Activated T-cell treated with anti-CD3 and anti-CD28 coated beads, Interleukin-2, amount 50 U/mL, for 24 hours (primary cell): ENCODE measurements at regions not wholly inside any gene's neighbourhood (a gene's known extent, or its start where the extent isn't known, plus 50 kb on each side); places are given as distances from the start of the nearest gene placed in this dataset.
"Not testable (repeated sequence)": the region's sequence is repeated elsewhere in the genome, so short reads cannot be mapped to it uniquely, and the experiment has no call there.

Source experiments
- DNase-seq: peaks from one replicate; pipeline ENCODE4 v3.0.0-alpha.2; 2020
- H3K27ac Mint-ChIP-seq: 2 replicates; pipeline ENCODE4 v1.8.0; 2020; ENCODE audit warnings: mild to moderate bottlenecking, mixed read lengths
- H3K27me3 Mint-ChIP-seq: 2 replicates; pipeline ENCODE4 v1.8.0; 2020; ENCODE audit warnings: mixed read lengths
- H3K36me3 Mint-ChIP-seq: 2 replicates; pipeline ENCODE4 v1.8.0; 2020; ENCODE audit warnings: low read depth, mixed read lengths
- H3K4me1 Mint-ChIP-seq: 2 replicates; pipeline ENCODE4 v1.8.0; 2020; ENCODE audit warnings: low read depth, mixed read lengths
- H3K4me3 Mint-ChIP-seq: 2 replicates; pipeline ENCODE4 v1.8.0; 2020; ENCODE audit warnings: mild to moderate bottlenecking, moderate library complexity, mixed read lengths
- H3K9me3 Mint-ChIP-seq: 2 replicates; pipeline ENCODE4 v1.8.0; 2020; ENCODE audit warnings: mixed read lengths

DNA sequence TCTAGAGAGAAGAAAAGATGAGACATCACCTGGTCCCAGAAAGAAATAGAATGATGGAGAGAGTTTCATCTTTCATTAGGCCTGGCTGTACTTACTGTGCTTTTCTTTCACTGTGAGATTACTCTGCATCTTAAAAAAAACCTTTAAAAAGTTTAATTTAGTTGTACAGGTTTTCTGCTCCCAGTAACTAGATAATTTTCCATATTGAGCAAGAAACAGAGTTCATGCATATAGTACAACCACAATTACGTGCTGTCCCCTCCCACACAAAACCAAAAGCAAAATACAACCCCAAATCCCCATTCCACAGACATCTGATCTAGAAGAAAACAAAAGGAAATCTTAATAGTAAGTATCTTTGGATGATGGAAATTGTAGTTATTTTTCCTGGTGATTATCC, 371.2 kb downstream of the SH2D1A start:
- Mint-ChIP-seq H3K4me3 (no peak overlapping the region), H3K4me1 (peaks cover 13% of the 10 kb centered on the region)

DNA sequence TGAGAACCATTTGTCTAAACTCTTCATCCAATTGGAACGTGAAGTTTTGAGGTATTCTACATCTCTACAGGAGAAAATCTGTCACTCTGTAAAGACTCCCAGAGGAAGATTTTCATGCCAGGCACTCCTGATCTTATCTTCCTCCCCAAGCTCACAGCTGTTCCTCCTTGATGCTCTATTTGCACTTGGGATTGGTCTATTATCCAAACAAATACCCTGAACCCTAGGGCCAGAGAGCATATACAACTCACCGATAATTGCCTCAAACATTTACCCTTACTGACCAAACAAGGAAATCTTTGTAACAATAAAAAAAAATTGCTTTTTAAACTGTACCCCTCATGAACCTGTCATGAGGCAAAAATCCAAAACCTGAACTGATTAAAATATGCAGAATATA, 372.7 kb downstream of the SH2D1A start:
- Mint-ChIP-seq H3K4me1 (peaks cover 13% of the 10 kb centered on the region), H3K4me3 (no peak overlapping the region), H3K27ac (no peak overlapping the region), H3K36me3 (no peaks in the 10 kb centered on the region), H3K27me3 (peaks cover 7% of the 10 kb centered on the region), H3K9me3 (no peaks in the 10 kb centered on the region)
- no peak for DNase-seq

More for the DNA sequence above, 371.2 kb downstream of the SH2D1A start:
- no peaks in the 10 kb centered on the region for H3K9me3 Mint-ChIP-seq
- H3K27me3 Mint-ChIP-seq = peaks cover 10% of the 10 kb centered on the region
- H3K36me3 Mint-ChIP-seq = no peaks in the 10 kb centered on the region
- no peak for DNase-seq
- H3K27ac Mint-ChIP-seq = no peak overlapping the region

DNA sequence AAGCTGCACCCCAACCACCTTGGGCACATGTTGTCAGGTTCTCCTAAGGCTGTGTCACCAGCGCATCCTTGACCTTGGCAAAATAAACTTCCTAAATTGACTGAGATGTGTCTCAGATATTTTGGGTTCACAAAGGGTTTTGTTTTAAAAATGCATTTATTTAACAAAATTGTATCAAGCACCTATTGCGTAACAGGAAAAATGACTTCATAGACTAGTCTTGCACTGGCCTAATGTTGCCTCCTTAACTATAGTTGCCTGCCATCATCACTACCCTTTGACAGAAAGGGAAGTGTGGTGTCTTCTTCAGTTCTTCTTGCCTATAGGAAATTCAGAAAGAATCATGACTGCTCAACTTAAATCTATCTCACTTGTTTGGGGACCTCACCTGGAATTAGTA, 374.2 kb downstream of the SH2D1A start:
- peaks cover 16% of the 10 kb centered on the region for H3K4me1 Mint-ChIP-seq
- no peak for DNase-seq
- H3K4me3 Mint-ChIP-seq = no peak overlapping the region
- no peaks in the 10 kb centered on the region for H3K9me3 Mint-ChIP-seq
- H3K27me3 Mint-ChIP-seq = peaks cover 7% of the 10 kb centered on the region
- no peak overlapping the region for H3K27ac Mint-ChIP-seq
- no peaks in the 10 kb centered on the region for H3K36me3 Mint-ChIP-seq

DNA sequence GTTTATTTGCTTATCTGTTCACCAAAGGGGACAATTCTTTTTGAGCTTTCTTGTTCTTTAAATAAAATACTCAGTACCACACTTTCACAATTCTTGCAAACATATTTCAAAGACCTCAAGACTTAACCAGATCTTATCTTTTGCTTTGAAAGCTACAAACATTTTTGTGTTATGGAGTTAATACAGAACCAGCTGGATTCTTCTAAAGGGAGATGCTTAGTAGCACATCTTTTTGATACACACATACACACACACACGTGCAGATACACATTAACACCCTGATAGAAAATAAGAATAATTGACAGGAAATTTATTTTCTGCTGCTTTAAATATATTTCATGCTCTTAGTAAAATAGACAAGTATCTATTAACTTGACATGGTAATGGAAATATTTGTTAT, 379.1 kb downstream of the SH2D1A start:
- peaks cover 8% of the 10 kb centered on the region for H3K27me3 Mint-ChIP-seq
- H3K4me1 Mint-ChIP-seq = peaks cover 26% of the 10 kb centered on the region
- H3K27ac Mint-ChIP-seq = no peak overlapping the region
- no peak overlapping the region for H3K4me3 Mint-ChIP-seq
- no peak for DNase-seq
- H3K36me3 Mint-ChIP-seq = no peaks in the 10 kb centered on the region
- H3K9me3 Mint-ChIP-seq = no peaks in the 10 kb centered on the region

DNA sequence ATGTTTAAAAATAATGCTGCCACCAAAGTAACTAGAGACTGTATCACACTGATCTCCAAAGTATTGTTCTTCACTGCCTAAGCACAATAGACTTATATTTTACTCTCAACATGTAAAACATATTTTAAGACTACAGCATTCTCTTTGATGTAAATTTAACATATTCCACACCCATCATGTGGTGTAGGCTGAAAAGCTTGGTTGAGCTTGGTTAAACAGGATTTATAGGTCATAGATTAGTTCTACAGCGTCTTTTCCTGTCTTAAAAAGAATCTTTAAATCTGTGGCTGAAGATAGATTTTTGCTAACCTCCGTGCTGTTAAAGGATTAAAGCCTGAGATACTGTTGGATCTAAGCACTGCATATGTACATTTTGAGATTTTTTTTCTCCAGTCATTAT, 379.9 kb downstream of the SH2D1A start:
- H3K4me3 Mint-ChIP-seq = no peak overlapping the region
- DNase-seq = no peak
- H3K9me3 Mint-ChIP-seq = no peaks in the 10 kb centered on the region
- peaks cover 8% of the 10 kb centered on the region for H3K27me3 Mint-ChIP-seq
- no peak overlapping the region for H3K27ac Mint-ChIP-seq
- no peaks in the 10 kb centered on the region for H3K36me3 Mint-ChIP-seq
- peaks cover 28% of the 10 kb centered on the region for H3K4me1 Mint-ChIP-seq

DNA sequence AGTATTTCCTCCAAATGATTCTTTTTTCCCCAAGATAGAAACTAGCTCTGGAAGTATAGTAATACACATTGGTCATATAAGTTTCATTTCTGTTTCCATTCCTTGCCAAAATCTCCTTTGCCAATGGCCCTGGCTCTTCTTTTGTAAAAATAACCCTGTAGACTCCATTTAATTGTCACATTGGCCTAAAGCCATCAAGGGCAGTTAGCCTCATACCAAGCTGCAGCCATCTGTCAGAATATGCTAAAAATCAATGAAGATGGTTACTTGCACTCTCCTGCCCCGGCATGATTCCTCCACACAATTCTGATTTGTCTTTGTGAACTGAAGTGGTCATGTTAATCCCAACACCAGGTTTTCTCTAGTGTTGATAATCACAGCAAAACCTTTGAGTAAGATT, 380.5 kb downstream of the SH2D1A start:
- H3K27me3 Mint-ChIP-seq = peaks cover 8% of the 10 kb centered on the region
- no peaks in the 10 kb centered on the region for H3K9me3 Mint-ChIP-seq
- H3K36me3 Mint-ChIP-seq = no peaks in the 10 kb centered on the region
- H3K4me3 Mint-ChIP-seq = no peak overlapping the region
- no peak overlapping the region for H3K27ac Mint-ChIP-seq
- DNase-seq = no peak
- H3K4me1 Mint-ChIP-seq = peaks cover 31% of the 10 kb centered on the region

DNA sequence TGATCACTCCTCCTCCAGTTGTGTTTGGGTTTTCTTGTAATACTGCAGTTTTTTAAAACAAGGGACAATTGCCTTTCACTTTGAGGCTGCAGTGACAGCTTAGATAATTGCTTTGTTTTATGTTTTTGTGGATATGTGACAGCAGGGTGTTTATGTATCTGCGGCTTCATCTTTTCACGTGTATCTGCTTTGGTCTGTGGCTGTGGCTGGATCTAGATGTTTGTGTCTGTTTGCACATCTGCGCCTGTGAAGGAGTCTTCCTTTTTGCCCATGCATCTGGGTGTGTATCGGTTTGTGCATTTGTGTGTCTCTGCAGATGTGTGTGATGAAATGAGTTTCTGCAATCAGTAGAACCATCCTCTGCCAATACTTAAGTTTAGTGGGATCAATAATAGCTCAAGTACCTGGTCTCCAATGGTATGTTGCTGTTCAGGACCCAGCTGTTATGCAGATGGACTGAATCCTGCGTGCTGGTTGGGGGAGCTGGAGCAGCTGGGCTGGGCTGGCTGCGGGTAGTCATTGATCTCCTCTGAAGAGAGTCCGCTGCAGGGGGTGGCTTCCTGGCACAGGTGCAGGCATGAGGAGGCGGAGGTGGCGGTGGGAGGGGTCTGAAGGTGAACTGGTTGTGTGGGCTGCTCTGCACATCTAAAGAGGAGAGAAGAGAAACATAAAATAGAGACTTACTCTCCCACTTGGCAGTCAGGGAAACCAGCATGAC, 390.3 kb downstream of the SH2D1A start:
- peaks cover 37% of the 10 kb centered on the region for H3K4me1 Mint-ChIP-seq
- H3K4me3 Mint-ChIP-seq = peak overlapping the region; percentile 55
- peak; percentile 46 for DNase-seq
- H3K9me3 Mint-ChIP-seq = no peaks in the 10 kb centered on the region
- no peaks in the 10 kb centered on the region for H3K36me3 Mint-ChIP-seq
- H3K27ac Mint-ChIP-seq = no peak overlapping the region
- H3K27me3 Mint-ChIP-seq = peaks cover 10% of the 10 kb centered on the region

DNA sequence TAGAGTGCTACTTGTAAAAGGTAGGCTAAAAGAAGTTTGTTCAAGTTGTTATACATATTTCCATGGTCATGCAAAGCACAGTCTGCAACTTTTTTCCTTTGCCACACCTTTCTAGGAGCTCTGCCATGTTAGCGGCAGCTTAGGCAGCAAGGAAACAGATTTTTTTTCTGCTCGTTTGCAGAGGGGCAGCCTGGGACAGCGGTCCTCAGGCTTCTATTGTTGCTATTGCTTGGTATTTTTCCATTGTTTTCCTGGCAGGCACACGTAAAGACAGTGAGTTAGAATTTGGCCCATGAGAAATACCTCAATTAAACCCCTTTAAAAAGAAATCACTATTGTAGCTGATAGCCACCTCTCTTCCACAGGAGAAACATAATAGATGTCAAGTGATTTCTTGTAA, 391.4 kb downstream of the SH2D1A start:
- peaks cover 10% of the 10 kb centered on the region for H3K27me3 Mint-ChIP-seq

DNA sequence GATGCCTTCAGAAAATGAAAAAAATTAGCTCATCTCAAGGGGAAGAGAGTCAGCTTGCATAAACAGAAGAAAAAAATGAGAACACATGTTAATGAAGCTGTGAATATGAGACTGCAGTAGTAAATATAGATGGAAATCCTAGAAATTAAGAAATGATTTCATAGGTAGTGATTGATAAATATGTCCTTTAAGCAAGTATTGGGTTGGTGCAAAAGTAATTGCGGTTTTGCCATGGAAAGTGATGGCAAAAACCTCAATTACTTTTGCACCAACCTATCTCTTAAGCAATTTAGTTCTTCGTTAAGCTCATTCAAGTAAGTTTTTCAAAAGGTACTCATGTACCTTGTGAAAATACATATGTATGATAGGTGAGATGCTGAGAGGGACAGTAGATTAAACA, 400.9 kb downstream of the SH2D1A start:
- H3K36me3 Mint-ChIP-seq = no peaks in the 10 kb centered on the region
- H3K4me1 Mint-ChIP-seq = peaks cover 3% of the 10 kb centered on the region
- H3K4me3 Mint-ChIP-seq = no peak overlapping the region
- H3K27me3 Mint-ChIP-seq = peaks cover 6% of the 10 kb centered on the region
- H3K9me3 Mint-ChIP-seq = no peaks in the 10 kb centered on the region
- H3K27ac Mint-ChIP-seq = no peak overlapping the region
- no peak for DNase-seq

More for the DNA sequence above, 391.4 kb downstream of the SH2D1A start:
- DNase-seq = no peak
- Mint-ChIP-seq H3K4me1 (peaks cover 28% of the 10 kb centered on the region), H3K4me3 (no peak overlapping the region), H3K36me3 (no peaks in the 10 kb centered on the region), H3K9me3 (no peaks in the 10 kb centered on the region), H3K27ac (no peak overlapping the region)

DNA sequence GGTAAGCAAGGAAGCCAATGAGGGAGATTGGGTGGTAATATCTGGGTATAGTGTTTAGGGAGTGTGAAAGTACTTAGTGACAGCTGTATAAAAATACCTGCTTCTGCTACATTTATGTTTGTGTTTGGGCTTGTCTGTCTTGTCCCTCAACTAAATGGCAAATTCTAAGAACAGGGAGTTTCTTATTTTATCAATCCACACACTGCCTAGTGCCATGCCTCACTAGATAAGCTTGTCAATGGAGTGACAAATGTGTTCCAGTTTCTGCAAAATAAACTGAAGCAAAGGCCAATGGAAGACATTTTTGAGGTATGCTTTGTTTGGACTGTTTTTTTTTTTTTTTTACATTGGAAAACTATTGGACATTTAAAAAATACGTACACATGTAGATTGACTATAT, 418.0 kb downstream of the SH2D1A start:
- Mint-ChIP-seq H3K27ac (no peak overlapping the region), H3K36me3 (no peaks in the 10 kb centered on the region), H3K4me1 (no peaks in the 10 kb centered on the region), H3K9me3 (no peaks in the 10 kb centered on the region), H3K4me3 (no peak overlapping the region), H3K27me3 (peaks cover 14% of the 10 kb centered on the region)
- no peak for DNase-seq

DNA sequence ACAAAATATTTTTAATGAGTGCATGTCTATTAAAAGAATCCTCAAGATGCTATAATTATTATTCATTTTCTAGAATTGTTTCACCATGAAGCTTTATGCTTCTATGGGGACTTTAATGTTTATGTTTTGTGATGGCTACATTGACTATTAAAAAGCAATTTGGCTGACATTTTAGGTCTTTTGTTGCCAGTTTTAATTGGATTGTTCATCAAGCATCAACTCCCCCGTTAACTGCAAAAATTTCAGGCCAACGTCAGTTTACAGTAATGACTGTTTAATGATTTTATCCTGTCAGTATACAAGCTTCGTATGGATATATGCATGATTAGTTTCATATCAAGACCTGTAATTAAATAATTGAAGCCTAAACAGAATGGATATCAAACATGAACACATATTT, 422.8 kb downstream of the SH2D1A start:
- Mint-ChIP-seq H3K9me3 (no peaks in the 10 kb centered on the region), H3K27ac (no peak overlapping the region), H3K36me3 (no peaks in the 10 kb centered on the region), H3K27me3 (peaks cover 5% of the 10 kb centered on the region), H3K4me3 (no peak overlapping the region), H3K4me1 (no peaks in the 10 kb centered on the region)
- no peak for DNase-seq

DNA sequence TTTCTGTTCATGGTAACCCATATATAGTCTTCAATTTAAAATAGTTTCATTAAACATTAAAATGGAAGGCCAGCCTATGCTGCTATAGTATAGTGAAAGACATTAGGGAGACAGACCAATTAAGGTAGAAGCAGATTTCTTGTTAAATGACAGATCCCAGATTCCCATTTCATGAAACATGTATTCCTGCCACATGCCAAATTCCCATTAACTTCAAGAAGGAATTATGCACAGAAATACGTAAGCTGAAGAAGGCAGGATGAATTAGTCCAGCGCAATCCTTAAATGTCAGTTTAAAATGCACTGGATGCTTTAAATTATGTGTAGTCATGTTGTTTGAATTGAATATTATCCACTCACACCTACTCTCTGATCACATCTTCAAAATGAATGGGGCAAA, 424.9 kb downstream of the SH2D1A start:
- no peaks in the 10 kb centered on the region for H3K4me1 Mint-ChIP-seq
- DNase-seq = no peak
- H3K27me3 Mint-ChIP-seq = peaks cover 5% of the 10 kb centered on the region
- H3K4me3 Mint-ChIP-seq = no peak overlapping the region
- H3K36me3 Mint-ChIP-seq = no peaks in the 10 kb centered on the region
- no peaks in the 10 kb centered on the region for H3K9me3 Mint-ChIP-seq
- H3K27ac Mint-ChIP-seq = no peak overlapping the region

DNA sequence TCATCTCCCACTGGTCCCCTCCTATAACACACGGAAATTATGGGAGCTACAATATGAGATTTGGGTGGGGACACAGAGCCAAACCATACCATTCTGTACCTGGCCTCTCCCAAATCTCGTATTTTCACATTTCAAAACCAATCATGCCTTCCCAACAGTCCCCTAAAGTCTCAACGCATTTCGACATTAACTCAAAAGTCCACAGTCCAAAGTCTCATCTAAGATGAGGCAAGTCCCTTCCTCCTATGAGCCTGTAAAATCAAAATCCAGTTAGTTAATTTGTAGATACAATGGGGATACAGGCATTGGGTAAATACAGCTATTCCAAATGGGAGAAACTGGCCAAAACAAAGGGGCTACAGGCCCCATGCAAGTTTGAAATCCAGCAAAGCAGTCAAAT, 441.9 kb downstream of the SH2D1A start:
- H3K27ac Mint-ChIP-seq, H3K4me3 Mint-ChIP-seq, DNase-seq, H3K36me3 Mint-ChIP-seq, H3K9me3 Mint-ChIP-seq, H3K4me1 Mint-ChIP-seq: not testable (repeated sequence)
- peaks cover 22% of the 10 kb centered on the region for H3K27me3 Mint-ChIP-seq

DNA sequence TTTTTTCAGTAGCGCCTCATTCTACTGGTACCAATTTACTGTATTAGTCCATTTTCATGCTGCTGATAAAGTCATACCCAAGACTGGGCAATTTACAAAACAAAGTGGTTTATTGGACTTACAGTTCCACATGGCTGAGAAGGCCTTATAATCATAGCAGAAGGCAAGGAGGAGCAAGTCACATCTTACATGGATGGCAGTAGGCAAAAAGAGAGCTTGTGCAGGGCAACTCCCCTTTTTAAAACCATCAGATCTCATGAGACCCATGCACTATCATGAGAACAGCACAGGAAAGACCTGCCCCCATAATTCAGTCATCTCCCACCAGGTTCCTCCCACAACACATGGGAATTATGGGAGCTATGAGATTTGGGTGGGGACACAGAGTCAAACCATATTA, 443.5 kb downstream of the SH2D1A start:
- peaks cover 24% of the 10 kb centered on the region for H3K27me3 Mint-ChIP-seq
- not testable (repeated sequence) for H3K27ac Mint-ChIP-seq, DNase-seq, H3K4me3 Mint-ChIP-seq, H3K9me3 Mint-ChIP-seq, H3K36me3 Mint-ChIP-seq, H3K4me1 Mint-ChIP-seq

DNA sequence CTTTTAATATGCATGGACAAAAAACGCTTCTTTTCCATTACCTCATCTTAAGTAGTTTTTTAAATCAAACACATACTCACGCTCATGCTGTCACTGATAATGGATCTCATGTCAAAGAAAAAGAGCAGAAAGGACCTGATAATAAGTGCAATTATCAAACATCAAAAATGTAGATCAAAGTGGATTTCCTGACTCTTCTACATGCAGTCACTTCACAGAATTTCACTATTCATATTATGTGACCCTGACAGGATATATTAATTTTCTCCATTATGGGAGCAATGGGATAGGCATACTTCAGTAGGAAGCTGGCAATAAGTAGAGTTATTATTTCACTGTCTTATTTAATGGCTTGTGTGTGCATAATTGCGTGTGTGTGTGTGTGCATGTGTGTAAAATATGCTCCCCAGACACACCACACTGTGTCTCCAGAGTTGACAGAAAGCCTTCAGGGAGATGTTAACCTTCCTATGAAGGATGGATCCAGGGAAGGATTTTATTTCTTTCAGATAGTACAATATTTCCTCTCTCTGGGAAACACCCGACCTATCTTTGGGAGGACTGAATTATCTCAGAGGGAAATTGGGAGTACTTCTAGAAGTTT, 445.2 kb downstream of the SH2D1A start:
- no peaks in the 10 kb centered on the region for H3K36me3 Mint-ChIP-seq
- DNase-seq = no peak
- peaks cover 6% of the 10 kb centered on the region for H3K9me3 Mint-ChIP-seq
- peaks cover 24% of the 10 kb centered on the region for H3K27me3 Mint-ChIP-seq
- no peak overlapping the region for H3K4me3 Mint-ChIP-seq
- H3K27ac Mint-ChIP-seq = no peak overlapping the region
- no peaks in the 10 kb centered on the region for H3K4me1 Mint-ChIP-seq
